AG04449 (cell line): ENCODE measurements at regions not wholly inside any gene's neighbourhood (a gene's known extent, or its start where the extent isn't known, plus 50 kb on each side); places are given as distances from the start of the nearest gene placed in this dataset.

Source experiments
- CTCF ChIA-PET: fragments of 350-600 bp; formaldehyde crosslinking; extraction: SDS; loops from one replicate; lab custom pipeline; 2021; ENCODE audit warnings: antibody characterized with exemption; lab: Yijun Ruan, JAX
- POLR2A ChIA-PET: fragments of 400-600, 350-600 bp; formaldehyde crosslinking; extraction: SDS; loops from one replicate; lab custom pipeline; 2020; ENCODE audit warnings: antibody characterized with exemption, inconsistent platforms; lab: Yijun Ruan, JAX
- DNase-seq: peaks from one replicate; pipeline ENCODE4 v3.0.0-alpha.2; 2010; ENCODE audit warnings: low read depth, low spot score
- H3K4me3 ChIP-seq: 2 replicates; pipeline ENCODE4 v1.5.1; 2011; ENCODE audit warnings: low read depth, mild to moderate bottlenecking, control low read depth, low read length
- CTCF ChIP-seq: IDR thresholded peaks from one replicate; pipeline ENCODE4 v1.5.1; 2011; ENCODE audit warnings: mild to moderate bottlenecking, moderate library complexity, low read length, control low read depth, inconsistent platforms; ENCODE audit not compliant: insufficient read depth; ENCODE audit errors: missing control alignments

GRCh38 chr7:131067220-131067619, 260.5 kb upstream of the MKLN1 start:
- TF ChIP-seq CTCF: no peak
- no peak for DNase-seq
- ChIA-PET CTCF (interaction anchor here (0.6 to 4.7 kb wide), 13 partner anchors 10 to 373 kb away, joined by 3 to 45 read pairs (median 8); partner anchors contain the start of gene MKLN1), POLR2A (no interaction called here)
- H3K4me3 ChIP-seq: no peak overlapping the region

DNA sequence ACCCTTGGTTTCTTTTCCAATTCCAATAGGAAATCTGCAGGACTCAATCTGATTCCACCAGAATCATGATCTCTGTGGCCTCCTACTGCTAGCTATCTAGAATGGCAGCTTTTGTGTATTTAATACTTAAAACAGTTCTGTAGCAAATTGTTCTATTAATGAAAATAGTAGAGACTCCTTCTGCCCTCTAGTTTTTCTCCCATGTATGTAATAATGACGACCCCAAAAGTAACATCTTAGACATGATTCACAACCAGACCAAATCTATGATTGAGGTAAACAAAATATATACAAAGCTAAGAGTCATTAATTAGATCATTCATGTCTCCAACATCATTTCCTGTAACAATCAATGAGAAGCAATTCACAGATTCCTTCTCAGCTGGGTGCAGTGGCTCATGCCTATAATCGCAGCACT, 259.1 kb upstream of the MKLN1 start:
- no peak for DNase-seq
- POLR2A ChIA-PET: no interaction called here
- peak; percentile 23 for TF ChIP-seq CTCF
- no peak overlapping the region for H3K4me3 ChIP-seq
- CTCF ChIA-PET: interaction anchor here (0.7 to 4.7 kb wide), 42 partner anchors 11 to 444 kb away, joined by 3 to 45 read pairs (median 5); partner anchors contain the start of gene MKLN1

GRCh38 chr7:131071786-131072504, 255.7 kb upstream of the MKLN1 start:
- POLR2A ChIA-PET: no interaction called here
- DNase-seq: no peak
- H3K4me3 ChIP-seq: no peak overlapping the region
- no peak for TF ChIP-seq CTCF
- CTCF ChIA-PET: interaction anchor here (0.6 to 1.5 kb wide), 16 partner anchors 9 to 442 kb away, joined by 3 to 6 read pairs (median 4); no protein-coding TSS in a partner anchor

GRCh38 chr7:131072505-131073091, 255.1 kb upstream of the MKLN1 start:
- no peak for TF ChIP-seq CTCF
- DNase-seq: no peak
- no peak overlapping the region for H3K4me3 ChIP-seq
- POLR2A ChIA-PET: no interaction called here
- CTCF ChIA-PET: interaction anchor here (0.6 to 1.5 kb wide), 6 partner anchors 14 to 441 kb away, joined by 3 to 5 read pairs (median 4); no protein-coding TSS in a partner anchor

DNA sequence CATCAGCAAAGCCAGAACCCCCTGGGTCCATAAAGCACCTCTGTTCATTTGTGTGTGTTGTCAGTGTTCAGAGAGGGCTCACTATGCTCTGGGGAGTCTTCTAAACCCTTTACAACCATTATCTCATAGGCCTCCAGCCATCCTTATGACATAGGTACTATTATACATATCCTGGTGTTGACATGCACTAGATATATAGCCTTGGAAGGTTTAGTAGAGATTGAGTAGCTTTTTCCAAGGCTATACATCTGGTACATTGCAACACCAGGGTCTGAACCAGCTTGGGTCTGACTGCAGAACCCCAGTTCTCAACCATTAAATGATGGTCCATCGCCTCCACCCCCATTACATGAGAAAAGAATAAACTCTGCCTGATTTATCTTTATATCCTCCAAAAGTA, 253.6 kb upstream of the MKLN1 start:
- DNase-seq: no peak
- TF ChIP-seq CTCF: no peak
- CTCF ChIA-PET: interaction anchor here (0.9 to 1.6 kb wide), 4 partner anchors 9 to 351 kb away, joined by 3 read pairs; no protein-coding TSS in a partner anchor
- H3K4me3 ChIP-seq: no peak overlapping the region
- POLR2A ChIA-PET: no interaction called here

DNA sequence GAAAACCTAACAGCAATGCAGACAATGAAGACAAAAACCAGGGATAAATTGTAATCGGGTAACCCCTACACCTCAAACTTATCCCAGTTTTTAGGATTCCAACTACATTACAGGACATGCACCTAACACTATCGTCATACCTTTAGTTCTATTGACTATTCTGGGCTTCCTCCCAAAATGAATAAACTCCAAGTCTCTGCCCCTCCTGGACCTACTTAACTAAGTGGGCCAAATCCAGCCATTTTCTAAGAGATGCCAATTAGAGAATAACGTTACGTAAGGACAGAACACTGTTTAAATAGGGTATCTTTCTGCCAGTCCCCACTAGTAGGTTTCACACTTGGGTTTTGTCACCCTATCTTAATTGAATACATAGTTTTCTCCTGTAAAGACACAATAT, 253.1 kb upstream of the MKLN1 start:
- DNase-seq: no peak
- CTCF ChIA-PET: interaction anchor here (0.9 to 1.6 kb wide), 5 partner anchors 9 to 350 kb away, joined by 3 read pairs; no protein-coding TSS in a partner anchor
- no peak for TF ChIP-seq CTCF
- no peak overlapping the region for H3K4me3 ChIP-seq
- POLR2A ChIA-PET: no interaction called here
